Colonic mucosa (tissue), 4 donors: ENCODE measurements at regions not wholly inside any gene's neighbourhood (a gene's known extent, or its start where the extent isn't known, plus 50 kb on each side); places are given as distances from the start of the nearest gene placed in this dataset.
"Not testable (repeated sequence)": the region's sequence is repeated elsewhere in the genome, so short reads cannot be mapped to it uniquely, and the experiment has no call there.

Source experiments
- DNase-seq: peaks from one replicate; pipeline ENCODE4 v3.0.0-alpha.2; 2020
- H3K27ac ChIP-seq: fragments of 200-600 bp; one replicate; pipeline ENCODE4 v1.8.0; 2021
- H3K27me3 ChIP-seq: fragments of 200-600 bp; one replicate; pipeline ENCODE4 v1.8.0; 2021
- H3K36me3 ChIP-seq: fragments of 200-600 bp; one replicate; pipeline ENCODE4 v1.8.0; 2021
- H3K4me1 ChIP-seq: fragments of 200-600 bp; one replicate; pipeline ENCODE4 v1.8.0; 2021; ENCODE audit warnings: mild to moderate bottlenecking
- H3K4me3 ChIP-seq: fragments of 200-600 bp; one replicate; pipeline ENCODE4 v1.8.0; 2021
- H3K9ac ChIP-seq, 2 donors: one replicate each; pipeline ENCODE4 v1.7.0; 2013; ENCODE audit warnings: control low read depth in 2 of 2, low read depth in 2 of 2, low read length in 2 of 2
- H3K9me3 ChIP-seq: fragments of 200-600 bp; one replicate; pipeline ENCODE4 v1.8.0; 2021
- CTCF ChIP-seq: fragments of 200-600 bp; IDR thresholded peaks from one replicate; pipeline ENCODE4 v1.8.0; 2022; ENCODE audit warnings: antibody characterized with exemption, mild to moderate bottlenecking
- intact Hi-C: fragments of 100-400 bp; cut with DNase I; formaldehyde crosslinking; loops from one replicate; pipeline ENCODE4 v1.14.1; 2022
- donor health status: healthy.
- donor health status: DM: no; HTN: no; CAD: no.
- donor health status: DM: no; HTN: no; CAD: no.

GRCh38 chr11:35046681-35047080, 92.3 kb upstream of the CD44 start:
- Histone ChIP-seq H3K9me3 (no peaks in the 10 kb centered on the region), H3K9ac (no peak overlapping the region), H3K4me3 (no peak overlapping the region), H3K36me3 (no peaks in the 10 kb centered on the region), H3K27me3 (no peaks in the 10 kb centered on the region), H3K4me1 (no peaks in the 10 kb centered on the region), H3K27ac (peak overlapping the region; percentile 3)
- intact Hi-C loops = no loop called here
- DNase-seq = no peak
- TF ChIP-seq CTCF = no peak

- Histone ChIP-seq H3K9ac (no peak overlapping the region), H3K27ac (peak overlapping the region; percentile 3), H3K4me3 (no peak overlapping the region), H3K4me1 (no peaks in the 10 kb centered on the region), H3K9me3 (no peaks in the 10 kb centered on the region), H3K36me3 (no peaks in the 10 kb centered on the region), H3K27me3 (no peaks in the 10 kb centered on the region)
- DNase-seq = no peak
- intact Hi-C loops = no loop called here
- TF ChIP-seq CTCF = no peak
Measured at GRCh38 chr11:35047179-35047578, 91.8 kb upstream of the CD44 start.

- Histone ChIP-seq H3K4me3 (no peak overlapping the region), H3K4me1 (no peaks in the 10 kb centered on the region), H3K36me3 (no peaks in the 10 kb centered on the region), H3K9ac (no peak overlapping the region), H3K9me3 (no peaks in the 10 kb centered on the region), H3K27ac (peak overlapping the region; percentile 3), H3K27me3 (no peaks in the 10 kb centered on the region)
- no peak for DNase-seq
- no peak for TF ChIP-seq CTCF
- intact Hi-C loops = no loop called here
Measured at GRCh38 chr11:35047769-35048168, 91.2 kb upstream of the CD44 start.

- H3K4me1 ChIP-seq, H3K36me3 ChIP-seq, H3K9me3 ChIP-seq, H3K27me3 ChIP-seq, intact Hi-C loops, H3K27ac ChIP-seq, DNase-seq, H3K4me3 ChIP-seq, H3K9ac ChIP-seq: not testable (repeated sequence)
Measured at GRCh38 chr11:35048346-35048745, 90.6 kb upstream of the CD44 start.

GRCh38 chr11:35049859-35050531, 89.0 kb upstream of the CD44 start:
- no peak overlapping the region for H3K27ac ChIP-seq

More at GRCh38 chr11:35049859-35050531, 89.0 kb upstream of the CD44 start:
- Histone ChIP-seq H3K9me3 (no peaks in the 10 kb centered on the region), H3K36me3 (no peaks in the 10 kb centered on the region), H3K4me1 (no peaks in the 10 kb centered on the region), H3K9ac (no peak overlapping the region), H3K4me3 (no peak overlapping the region), H3K27me3 (no peaks in the 10 kb centered on the region)
- intact Hi-C loops = no loop called here
- TF ChIP-seq CTCF = no peak
- DNase-seq = no peak
